Suprapubic skin (tissue), 4 donors: ENCODE measurements at regions not wholly inside any gene's neighbourhood (a gene's known extent, or its start where the extent isn't known, plus 50 kb on each side); places are given as distances from the start of the nearest gene placed in this dataset.
"Not testable (repeated sequence)": the region's sequence is repeated elsewhere in the genome, so short reads cannot be mapped to it uniquely, and the experiment has no call there.

Source experiments
- CTCF ChIP-seq, 2 donors: fragments of 200-600 bp in 1 of 2; fragments of 450-650 bp in 1 of 2; sonication (generic) in 1 of 2; IDR thresholded peaks; one replicate each; pipeline ENCODE4 v1.5.1; 2016 to 2019; ENCODE audit warnings: antibody characterized with exemption in 2 of 2, mild to moderate bottlenecking in 1 of 2, moderate library complexity in 1 of 2
- POLR2A ChIP-seq, 2 donors: fragments of 450-650 bp; IDR thresholded peaks; one replicate each; pipeline ENCODE4 v1.6.1; 2017; ENCODE audit warnings: antibody characterized with exemption in 2 of 2, mild to moderate bottlenecking in 2 of 2, moderate library complexity in 2 of 2
- POLR2AphosphoS5 ChIP-seq, 3 donors: sonication (generic); formaldehyde crosslinking; IDR thresholded peaks; one replicate each; pipeline ENCODE4 v1.6.1; 2017; ENCODE audit warnings: antibody characterized with exemption in 3 of 3

- TF ChIP-seq CTCF, POLR2A, POLR2AphosphoS5 (IDR thresholded peaks at IDR 0.05): not testable (repeated sequence)
Observed at GRCh38 chr6:170141061-170141460, 149.8 kb downstream of the DLL1 start.
